Stimulated activated memory B cell treated with anti-CD40 and anti-IgM and Interleukin-4, amounts not matched to agents 10 μg/mL and 1 μg/mL and 100 μg/mL, for 72 hours (primary cell): ENCODE measurements at regions not wholly inside any gene's neighbourhood (a gene's known extent, or its start where the extent isn't known, plus 50 kb on each side); places are given as distances from the start of the nearest gene placed in this dataset.

Source experiments
- ATAC-seq: fragments of 150-1000 bp; cut with Tn5 transposase; 2 replicates; pipeline ENCODE4 v1.10.0; 2021
- H3K27ac Mint-ChIP-seq: one replicate; pipeline ENCODE4 v1.8.0; 2022; ENCODE audit warnings: mild to moderate bottlenecking, mixed read lengths
- H3K27me3 Mint-ChIP-seq: one replicate; pipeline ENCODE4 v1.8.0; 2022; ENCODE audit warnings: mixed read lengths
- H3K36me3 Mint-ChIP-seq: one replicate; pipeline ENCODE4 v1.8.0; 2022; ENCODE audit warnings: mixed read lengths
- H3K4me1 Mint-ChIP-seq: one replicate; pipeline ENCODE4 v1.8.0; 2022; ENCODE audit warnings: mixed read lengths
- H3K4me3 Mint-ChIP-seq: one replicate; pipeline ENCODE4 v1.8.0; 2022; ENCODE audit warnings: mild to moderate bottlenecking, moderate library complexity, mixed read lengths
- H3K9me3 Mint-ChIP-seq: one replicate; pipeline ENCODE4 v1.8.0; 2022; ENCODE audit warnings: mixed read lengths

DNA sequence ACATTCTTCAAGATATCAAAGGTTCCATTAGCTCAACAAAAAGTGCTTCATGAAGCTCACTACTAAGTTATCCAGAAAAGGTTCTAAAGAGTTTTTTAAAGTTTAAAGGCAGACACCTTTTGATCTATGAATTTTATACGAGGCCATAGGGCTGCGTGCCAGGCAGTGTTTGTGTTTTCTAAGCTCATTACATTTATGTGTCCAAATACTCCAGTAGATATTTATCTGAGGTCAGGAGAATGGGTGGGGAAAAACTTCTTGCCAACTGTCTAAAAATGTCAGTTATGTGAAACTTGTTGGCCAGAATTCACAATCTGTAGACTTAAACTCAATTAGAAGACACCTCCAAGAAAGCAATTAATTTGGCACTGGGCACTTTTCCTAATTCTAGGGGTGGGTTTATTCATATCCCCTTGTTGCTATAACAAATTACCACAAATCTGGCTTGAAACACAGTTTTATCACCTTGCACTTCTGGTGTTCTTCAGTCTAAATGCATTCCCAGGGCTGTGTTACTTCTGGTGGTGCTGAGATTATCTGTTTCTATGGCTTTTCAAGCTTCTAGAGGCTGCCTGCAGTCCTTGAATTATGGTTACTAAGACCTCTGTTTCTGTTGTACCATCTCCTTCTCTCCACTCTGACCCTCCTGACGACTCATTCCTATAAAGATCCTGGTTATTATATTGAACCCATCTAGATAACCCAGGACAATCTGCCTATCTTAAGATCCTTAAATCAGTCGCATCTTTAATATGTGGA is 1030.4 kb upstream of the CNTN5 start:
- Mint-ChIP-seq H3K9me3 (peaks cover 5% of the 10 kb centered on the region), H3K27ac (no peak overlapping the region), H3K27me3 (no peaks in the 10 kb centered on the region), H3K4me3 (no peak overlapping the region), H3K4me1 (no peaks in the 10 kb centered on the region), H3K36me3 (no peaks in the 10 kb centered on the region)
- no peak for ATAC-seq

DNA sequence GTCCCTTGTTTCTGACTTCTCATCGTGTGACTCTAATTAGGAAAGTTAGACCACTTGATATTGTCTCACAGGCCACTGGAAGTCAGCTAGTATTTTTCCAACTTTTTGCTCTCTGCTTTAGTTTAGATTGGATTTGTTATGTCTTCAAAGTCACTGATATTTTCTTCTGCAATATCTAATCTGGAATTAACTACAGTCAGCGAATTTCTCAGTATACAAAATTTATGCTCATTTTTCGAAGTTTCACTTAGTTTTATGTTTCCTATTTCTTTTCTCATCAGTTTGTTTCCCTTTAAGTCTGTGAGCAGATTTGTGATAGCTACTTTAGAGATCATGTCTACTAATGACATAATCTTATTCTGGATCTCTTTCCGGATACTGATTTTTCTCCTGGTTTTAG is 1027.2 kb upstream of the CNTN5 start:
- Mint-ChIP-seq H3K4me3 (no peak overlapping the region), H3K4me1 (no peaks in the 10 kb centered on the region), H3K27me3 (no peaks in the 10 kb centered on the region), H3K36me3 (no peaks in the 10 kb centered on the region), H3K9me3 (peaks cover 5% of the 10 kb centered on the region), H3K27ac (no peak overlapping the region)
- no peak for ATAC-seq

DNA sequence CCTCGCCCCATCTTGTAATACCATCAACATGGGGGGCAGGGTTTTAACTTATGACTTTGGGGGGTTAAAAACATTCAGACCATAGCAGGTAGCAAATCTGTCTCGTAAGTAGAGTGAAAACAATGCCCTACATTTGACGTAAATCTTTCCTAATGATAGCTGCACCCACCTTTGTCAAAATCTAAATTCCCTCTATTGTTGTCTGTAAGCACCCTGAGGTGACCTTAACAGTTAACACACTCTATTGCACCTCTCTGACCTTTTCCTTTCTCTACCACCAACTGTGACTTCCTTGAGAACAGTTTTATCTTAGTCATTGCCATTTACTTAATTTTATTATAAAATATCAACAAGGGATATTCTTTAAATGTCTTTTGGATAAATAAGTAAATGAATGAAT is 1024.9 kb upstream of the CNTN5 start:
- H3K9me3 Mint-ChIP-seq, result peaks cover 5% of the 10 kb centered on the region
- no peaks in the 10 kb centered on the region for H3K4me1 Mint-ChIP-seq
- no peak overlapping the region for H3K27ac Mint-ChIP-seq
- ATAC-seq, result no peak
- no peaks in the 10 kb centered on the region for H3K27me3 Mint-ChIP-seq
- H3K4me3 Mint-ChIP-seq, result no peak overlapping the region
- H3K36me3 Mint-ChIP-seq, result no peaks in the 10 kb centered on the region

DNA sequence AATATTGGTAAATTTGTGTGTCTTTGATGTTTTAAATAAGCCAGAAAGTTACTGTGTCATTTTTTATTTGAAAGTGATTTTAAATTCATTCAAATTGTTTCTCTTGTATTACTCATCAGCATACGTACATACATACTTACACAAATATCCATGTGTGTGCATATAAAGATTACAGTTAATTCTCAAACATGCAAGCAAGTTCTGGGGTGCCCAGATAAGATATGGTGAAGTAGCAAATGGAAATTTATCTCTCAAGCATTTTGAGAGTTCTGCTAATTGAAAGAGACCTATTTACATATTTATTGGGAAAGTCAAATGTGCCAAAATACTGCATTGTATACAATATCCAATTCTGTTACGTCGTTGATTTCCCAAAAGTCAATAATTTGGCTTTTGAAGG is 1024.0 kb upstream of the CNTN5 start:
- no peak for ATAC-seq
- H3K4me3 Mint-ChIP-seq, result no peak overlapping the region
- no peaks in the 10 kb centered on the region for H3K4me1 Mint-ChIP-seq
- no peaks in the 10 kb centered on the region for H3K9me3 Mint-ChIP-seq
- no peaks in the 10 kb centered on the region for H3K36me3 Mint-ChIP-seq
- no peaks in the 10 kb centered on the region for H3K27me3 Mint-ChIP-seq
- no peak overlapping the region for H3K27ac Mint-ChIP-seq

DNA sequence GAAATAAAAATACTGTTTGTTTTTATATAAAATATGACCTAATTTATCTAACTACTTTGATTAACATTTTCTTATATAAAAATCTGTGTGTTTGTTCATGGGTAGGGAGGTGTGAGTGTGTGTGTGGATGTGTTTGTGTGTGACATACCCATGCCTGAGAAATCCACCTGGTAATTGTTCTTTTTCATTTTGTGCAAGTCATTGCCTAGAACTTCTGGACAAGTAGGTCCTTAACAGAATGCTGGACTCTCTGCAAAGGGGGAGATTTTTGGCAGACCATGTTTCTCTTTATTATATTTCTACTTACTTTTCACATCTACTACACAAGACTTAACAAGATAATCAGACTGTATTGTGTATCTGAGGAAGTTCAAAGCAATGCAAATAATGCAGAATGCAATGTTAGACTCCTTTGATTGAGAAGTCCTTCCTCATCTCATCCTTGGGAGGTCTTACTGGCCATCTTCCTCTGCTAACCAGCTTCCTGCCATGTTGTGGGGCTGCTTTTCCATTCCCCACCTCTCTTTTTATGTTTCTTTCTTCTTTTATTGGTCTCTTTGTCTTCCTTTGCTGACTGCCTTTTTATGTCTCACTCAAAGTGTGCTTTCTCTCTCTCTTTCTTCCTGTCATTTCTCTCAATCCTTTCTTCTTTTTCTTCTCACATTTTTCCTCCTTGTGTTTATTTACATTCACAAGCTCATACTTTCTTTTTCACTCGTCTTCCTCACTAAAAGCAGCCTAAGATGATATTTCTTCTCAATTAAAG is 1017.0 kb upstream of the CNTN5 start:
- H3K4me1 Mint-ChIP-seq, result no peaks in the 10 kb centered on the region
- no peak overlapping the region for H3K4me3 Mint-ChIP-seq
- H3K36me3 Mint-ChIP-seq, result no peaks in the 10 kb centered on the region
- H3K27me3 Mint-ChIP-seq, result no peaks in the 10 kb centered on the region
- H3K9me3 Mint-ChIP-seq, result peaks cover 9% of the 10 kb centered on the region
- H3K27ac Mint-ChIP-seq, result no peak overlapping the region
- no peak for ATAC-seq

DNA sequence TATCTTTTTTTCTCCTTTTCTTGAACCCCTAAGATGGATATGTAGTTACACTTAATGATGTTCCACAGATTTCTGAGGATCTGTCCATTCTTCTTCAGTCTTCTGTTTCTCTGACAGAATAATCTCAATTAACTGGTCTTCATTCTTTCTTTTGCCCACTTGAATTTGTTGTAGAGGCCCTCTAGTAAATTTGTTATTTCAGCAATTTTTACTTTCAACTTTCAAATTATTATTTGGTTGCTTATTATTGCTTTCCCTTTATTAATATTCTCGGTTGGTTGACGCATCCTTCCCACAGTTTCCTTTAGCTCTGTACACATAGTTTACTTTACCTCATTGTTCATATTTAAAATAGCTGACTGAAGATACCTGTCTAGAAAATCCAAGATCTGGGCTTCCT is 1013.7 kb upstream of the CNTN5 start:
- H3K27me3 Mint-ChIP-seq, result no peaks in the 10 kb centered on the region
- H3K27ac Mint-ChIP-seq, result no peak overlapping the region
- no peak overlapping the region for H3K4me3 Mint-ChIP-seq
- H3K4me1 Mint-ChIP-seq, result no peaks in the 10 kb centered on the region
- ATAC-seq, result no peak
- no peaks in the 10 kb centered on the region for H3K36me3 Mint-ChIP-seq
- H3K9me3 Mint-ChIP-seq, result peaks cover 12% of the 10 kb centered on the region

DNA sequence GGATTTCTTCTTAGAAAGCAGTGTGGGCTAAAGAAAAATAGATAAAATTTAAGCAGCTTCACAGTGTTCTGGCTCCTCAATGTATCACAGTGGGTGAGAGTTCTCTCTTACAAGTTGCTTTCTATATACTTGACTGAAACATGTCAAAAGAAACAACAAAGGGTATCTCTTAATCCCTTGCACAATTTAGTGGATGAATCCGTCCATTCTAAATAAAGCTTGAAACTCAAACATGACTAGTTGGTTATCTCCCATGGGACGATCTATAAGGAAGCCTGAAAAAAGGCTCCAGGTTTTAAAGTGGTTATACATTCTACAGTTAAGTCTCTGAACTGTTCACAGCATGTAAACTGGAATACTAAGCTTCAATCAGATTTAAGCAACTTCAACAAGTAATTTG is 993.1 kb upstream of the CNTN5 start:
- H3K27me3 Mint-ChIP-seq, result no peaks in the 10 kb centered on the region
- H3K4me3 Mint-ChIP-seq, result no peak overlapping the region
- H3K9me3 Mint-ChIP-seq, result no peaks in the 10 kb centered on the region
- ATAC-seq, result no peak
- no peaks in the 10 kb centered on the region for H3K4me1 Mint-ChIP-seq
- H3K36me3 Mint-ChIP-seq, result no peaks in the 10 kb centered on the region
- H3K27ac Mint-ChIP-seq, result no peak overlapping the region

DNA sequence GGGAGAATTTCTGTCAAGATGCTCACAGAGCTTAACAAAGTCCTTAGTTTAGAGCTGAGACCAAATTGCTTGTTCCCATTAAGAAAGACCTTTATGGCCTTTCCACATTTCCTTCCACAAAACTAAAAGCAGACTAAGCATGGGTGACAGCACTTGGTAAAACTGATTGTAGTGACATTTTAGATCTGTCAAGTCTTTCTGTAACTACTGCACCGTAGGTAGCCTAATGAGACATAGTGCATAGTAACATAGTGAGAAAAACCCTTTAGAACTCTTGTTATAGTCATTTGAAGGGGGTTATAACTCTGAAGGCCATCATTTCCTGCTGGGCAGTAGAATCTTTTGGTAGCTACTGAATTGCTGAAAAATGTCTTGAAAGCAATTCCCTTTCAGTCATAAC is 990.9 kb upstream of the CNTN5 start:
- no peaks in the 10 kb centered on the region for H3K4me1 Mint-ChIP-seq
- H3K27me3 Mint-ChIP-seq, result no peaks in the 10 kb centered on the region
- H3K9me3 Mint-ChIP-seq, result no peaks in the 10 kb centered on the region
- H3K4me3 Mint-ChIP-seq, result no peak overlapping the region
- no peak for ATAC-seq
- no peak overlapping the region for H3K27ac Mint-ChIP-seq
- no peaks in the 10 kb centered on the region for H3K36me3 Mint-ChIP-seq

DNA sequence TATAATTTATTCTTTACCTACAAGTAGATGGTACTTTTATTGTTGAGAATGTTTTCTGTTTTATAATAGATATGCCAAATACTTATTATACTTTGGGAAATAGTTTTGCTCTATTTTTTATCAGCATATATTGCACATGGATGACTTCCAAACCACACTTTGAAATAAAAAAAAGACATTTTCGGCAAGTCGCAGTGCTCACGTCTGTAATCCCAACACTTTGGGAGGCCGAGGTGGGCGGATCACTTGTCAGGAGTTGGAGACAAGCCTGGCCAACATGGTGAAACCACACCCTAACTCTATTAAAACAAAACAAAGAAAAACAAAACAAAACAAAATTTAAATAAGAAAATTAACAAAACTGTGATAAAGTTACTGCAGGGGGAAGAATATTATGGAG is 983.9 kb upstream of the CNTN5 start:
- Mint-ChIP-seq H3K9me3 (peaks cover 3% of the 10 kb centered on the region), H3K27me3 (no peaks in the 10 kb centered on the region), H3K36me3 (no peaks in the 10 kb centered on the region), H3K4me3 (no peak overlapping the region), H3K27ac (no peak overlapping the region), H3K4me1 (no peaks in the 10 kb centered on the region)
- no peak for ATAC-seq

DNA sequence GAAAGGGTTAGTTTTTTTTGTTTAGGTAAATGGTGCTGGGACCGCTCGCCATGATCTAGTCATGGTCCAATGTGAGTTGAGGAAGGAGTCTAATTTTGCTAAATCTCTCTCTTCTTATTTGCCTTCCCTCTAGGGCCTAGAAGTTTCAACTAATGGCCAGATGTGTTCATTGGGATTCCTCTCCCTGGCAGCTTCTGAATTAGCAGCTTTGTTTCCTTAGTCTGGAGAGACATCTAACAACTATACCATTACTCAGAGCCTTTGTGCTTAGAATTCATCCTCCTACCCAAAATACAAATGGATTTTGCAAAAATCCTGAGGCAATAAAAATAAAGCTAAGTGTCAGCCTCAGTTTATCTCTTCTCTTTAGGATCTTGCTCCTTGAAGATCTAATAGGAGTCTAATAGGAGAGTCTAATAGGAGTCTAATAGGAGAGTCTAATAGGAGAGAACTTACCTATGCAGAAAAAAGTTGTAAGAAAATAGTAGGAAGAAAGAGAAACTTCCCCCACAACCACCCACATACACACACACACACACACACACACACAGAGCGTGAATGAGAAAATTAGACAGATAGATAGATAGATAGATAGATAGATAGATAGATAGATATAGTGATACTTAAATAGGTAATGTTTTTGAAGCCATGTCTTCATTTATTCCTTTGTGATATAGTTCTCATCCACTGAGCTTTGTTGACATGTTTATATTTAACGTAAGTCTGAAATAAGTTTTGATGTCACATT is 980.5 kb upstream of the CNTN5 start:
- no peak for ATAC-seq
- no peaks in the 10 kb centered on the region for H3K27me3 Mint-ChIP-seq
- H3K27ac Mint-ChIP-seq, result no peak overlapping the region
- H3K36me3 Mint-ChIP-seq, result no peaks in the 10 kb centered on the region
- no peak overlapping the region for H3K4me3 Mint-ChIP-seq
- H3K9me3 Mint-ChIP-seq, result peaks cover 3% of the 10 kb centered on the region
- no peaks in the 10 kb centered on the region for H3K4me1 Mint-ChIP-seq

DNA sequence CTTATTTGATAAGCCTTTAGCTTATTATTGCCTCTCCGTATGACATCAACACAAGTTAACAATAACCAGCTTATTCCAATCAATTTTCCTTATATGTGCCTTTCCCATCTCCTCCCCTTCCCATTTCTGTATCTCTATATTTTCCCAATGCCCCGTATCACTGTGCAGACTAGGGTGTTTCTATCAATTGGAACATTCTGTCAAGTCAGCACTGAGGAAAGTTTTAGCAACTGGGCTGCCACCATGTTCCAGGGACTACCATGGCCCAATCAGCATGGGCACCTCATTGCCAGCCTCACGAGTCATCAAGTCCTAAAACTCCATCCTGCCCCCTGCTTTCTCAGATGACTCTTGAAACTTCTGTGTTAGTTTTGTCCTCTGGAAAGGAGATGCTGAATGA is 973.1 kb upstream of the CNTN5 start:
- Mint-ChIP-seq H3K27ac (no peak overlapping the region), H3K4me1 (no peaks in the 10 kb centered on the region), H3K36me3 (no peaks in the 10 kb centered on the region), H3K27me3 (no peaks in the 10 kb centered on the region), H3K4me3 (no peak overlapping the region), H3K9me3 (peaks cover 3% of the 10 kb centered on the region)
- no peak for ATAC-seq

DNA sequence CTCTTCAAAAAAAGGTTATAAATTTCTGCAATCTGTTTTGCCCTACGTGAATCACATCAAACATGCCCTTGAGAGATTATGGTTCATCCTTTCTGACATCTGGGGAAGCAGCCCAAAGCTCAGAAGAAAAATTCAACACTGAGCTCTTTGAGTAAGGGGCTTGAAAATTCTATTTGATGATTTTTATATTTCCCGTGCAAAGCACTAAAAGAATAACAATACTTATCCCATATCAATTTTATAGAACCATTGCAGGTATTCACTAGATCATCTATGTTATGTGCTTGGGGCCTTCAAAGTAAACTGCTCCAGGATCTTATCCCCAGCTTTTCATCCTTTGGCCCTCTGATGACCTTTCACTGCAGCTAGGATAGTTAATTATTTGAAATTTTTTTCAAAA is 966.9 kb upstream of the CNTN5 start:
- no peak for ATAC-seq
- no peaks in the 10 kb centered on the region for H3K9me3 Mint-ChIP-seq
- no peak overlapping the region for H3K27ac Mint-ChIP-seq
- no peak overlapping the region for H3K4me3 Mint-ChIP-seq
- no peaks in the 10 kb centered on the region for H3K27me3 Mint-ChIP-seq
- H3K36me3 Mint-ChIP-seq, result no peaks in the 10 kb centered on the region
- H3K4me1 Mint-ChIP-seq, result no peaks in the 10 kb centered on the region

DNA sequence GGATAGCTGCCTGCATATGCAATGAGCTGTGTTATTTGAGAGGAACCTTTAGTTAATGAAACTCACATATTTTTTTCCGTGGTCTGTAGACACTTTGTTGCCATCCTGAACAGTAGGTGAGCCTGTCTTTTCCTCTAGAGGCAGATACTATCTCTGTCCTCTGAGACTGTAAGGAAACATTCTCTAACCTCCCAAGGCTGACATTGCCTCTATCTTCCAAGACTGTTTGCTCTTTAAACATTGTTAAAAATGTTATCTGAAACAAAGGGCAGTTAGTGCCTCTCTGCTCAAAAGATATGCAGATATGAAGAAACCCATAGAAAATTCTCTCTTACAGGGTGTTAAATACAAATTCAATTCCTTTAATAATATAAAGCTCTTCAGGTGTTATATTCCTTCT is 963.8 kb upstream of the CNTN5 start:
- H3K36me3 Mint-ChIP-seq, result no peaks in the 10 kb centered on the region
- ATAC-seq, result no peak
- H3K9me3 Mint-ChIP-seq, result peaks cover 2% of the 10 kb centered on the region
- H3K4me3 Mint-ChIP-seq, result no peak overlapping the region
- no peaks in the 10 kb centered on the region for H3K27me3 Mint-ChIP-seq
- H3K4me1 Mint-ChIP-seq, result no peaks in the 10 kb centered on the region
- H3K27ac Mint-ChIP-seq, result no peak overlapping the region

DNA sequence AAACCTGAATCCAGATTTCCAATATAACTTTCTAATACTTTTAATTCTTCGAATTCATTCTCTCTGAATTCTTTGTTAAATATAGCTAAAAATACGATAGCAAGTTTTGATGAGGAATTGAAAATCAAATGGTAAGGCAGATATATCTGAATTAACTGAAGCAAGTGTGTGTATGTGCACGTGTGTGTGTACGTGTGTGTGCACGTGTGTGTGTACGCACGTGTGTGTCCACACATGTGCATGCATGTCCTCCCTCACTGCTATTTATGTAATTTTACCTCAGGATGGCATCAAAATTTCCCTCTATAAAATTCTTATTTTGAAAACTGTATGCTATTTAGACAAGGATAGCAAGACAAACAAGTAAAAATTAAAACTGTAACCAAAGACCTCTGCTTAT is 961.3 kb upstream of the CNTN5 start:
- no peak for ATAC-seq
- H3K36me3 Mint-ChIP-seq, result no peaks in the 10 kb centered on the region
- H3K27me3 Mint-ChIP-seq, result no peaks in the 10 kb centered on the region
- H3K4me3 Mint-ChIP-seq, result no peak overlapping the region
- H3K4me1 Mint-ChIP-seq, result no peaks in the 10 kb centered on the region
- H3K27ac Mint-ChIP-seq, result no peak overlapping the region
- H3K9me3 Mint-ChIP-seq, result peaks cover 6% of the 10 kb centered on the region

DNA sequence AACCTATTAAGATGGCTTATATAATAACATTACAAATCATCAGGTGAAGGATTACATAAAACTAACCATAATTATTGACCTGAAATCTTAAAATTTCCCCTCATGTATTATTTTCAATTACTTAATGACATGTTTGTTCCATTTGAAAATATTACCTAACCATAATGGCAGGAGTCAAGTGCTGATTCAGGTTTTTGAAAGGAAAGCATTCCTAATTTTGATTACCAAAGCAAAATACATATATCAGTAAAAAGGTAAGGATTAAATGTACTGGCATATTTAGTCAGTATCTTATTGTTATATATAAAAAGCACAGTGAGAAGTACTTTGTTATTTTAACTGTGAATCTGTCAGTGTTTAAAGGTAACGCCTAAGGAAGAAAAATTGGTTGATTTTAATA is 960.0 kb upstream of the CNTN5 start:
- Mint-ChIP-seq H3K4me3 (no peak overlapping the region), H3K36me3 (no peaks in the 10 kb centered on the region)

DNA sequence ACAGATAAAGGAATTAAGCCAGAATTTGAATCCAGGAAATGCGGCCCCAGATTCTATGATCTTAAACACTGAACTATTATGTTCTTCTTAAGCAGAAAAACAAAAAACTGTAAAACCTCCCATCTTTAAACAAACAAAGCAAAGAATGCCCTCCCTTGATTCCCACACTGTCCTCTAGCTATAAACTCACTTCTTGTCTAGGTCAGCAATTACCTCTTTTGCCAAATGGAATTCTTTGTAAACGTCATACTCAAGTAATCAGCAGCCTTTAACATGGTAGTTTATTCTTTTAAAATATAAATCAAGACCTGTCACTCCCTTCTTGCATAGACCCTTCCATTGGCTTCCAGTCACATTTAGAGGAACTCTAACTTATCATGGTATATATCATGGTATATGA is 958.9 kb upstream of the CNTN5 start:
- ATAC-seq, result no peak
- Mint-ChIP-seq H3K27ac (no peak overlapping the region), H3K36me3 (no peaks in the 10 kb centered on the region), H3K9me3 (peaks cover 6% of the 10 kb centered on the region), H3K4me1 (no peaks in the 10 kb centered on the region), H3K27me3 (no peaks in the 10 kb centered on the region), H3K4me3 (no peak overlapping the region)

More for the DNA sequence above, 960.0 kb upstream of the CNTN5 start:
- H3K27me3 Mint-ChIP-seq, result no peaks in the 10 kb centered on the region
- H3K27ac Mint-ChIP-seq, result no peak overlapping the region
- no peaks in the 10 kb centered on the region for H3K4me1 Mint-ChIP-seq
- no peak for ATAC-seq
- H3K9me3 Mint-ChIP-seq, result peaks cover 6% of the 10 kb centered on the region
